ENCODE measurements at regions not wholly inside any gene's neighbourhood (a gene's known extent, or its start where the extent isn't known, plus 50 kb on each side); places are given as distances from the start of the nearest gene placed in this dataset.

- TF ChIP-seq CTCF (IDR thresholded peaks at IDR 0.05), result no peak
- TF ChIP-seq POLR2A (IDR thresholded peaks at IDR 0.05), result no peak
Observed at GRCh38 chr2:81876624-81877023, 1572.1 kb upstream of the LRRTM1 start.
